A673 (cell line): ENCODE measurements at regions not wholly inside any gene's neighbourhood (a gene's known extent, or its start where the extent isn't known, plus 50 kb on each side); places are given as distances from the start of the nearest gene placed in this dataset.
"Not testable (repeated sequence)": the region's sequence is repeated elsewhere in the genome, so short reads cannot be mapped to it uniquely, and the experiment has no call there.

Experiments
- EZH2 ChIP-seq: fragments of 200-600 bp; sonication (generic); IDR thresholded peaks from 2 replicates; pipeline ENCODE4 v1.6.1; 2017; ENCODE audit warnings: borderline replicate concordance, low read depth, mild to moderate bottlenecking, mixed read lengths, antibody characterized with exemption, low read length; ENCODE audit not compliant: poor library complexity, severe bottlenecking
- TF ChIP-seq, protein P1 (sequence below): fragments of 300-800, 200-600 bp; sonication (generic); conservative IDR thresholded peaks from 2 replicates; pipeline ENCODE4 v1.5.1; 2017; ENCODE audit warnings: low read depth, mild to moderate bottlenecking, antibody characterized with exemption, low read length, moderate library complexity, mixed read lengths

DNA sequence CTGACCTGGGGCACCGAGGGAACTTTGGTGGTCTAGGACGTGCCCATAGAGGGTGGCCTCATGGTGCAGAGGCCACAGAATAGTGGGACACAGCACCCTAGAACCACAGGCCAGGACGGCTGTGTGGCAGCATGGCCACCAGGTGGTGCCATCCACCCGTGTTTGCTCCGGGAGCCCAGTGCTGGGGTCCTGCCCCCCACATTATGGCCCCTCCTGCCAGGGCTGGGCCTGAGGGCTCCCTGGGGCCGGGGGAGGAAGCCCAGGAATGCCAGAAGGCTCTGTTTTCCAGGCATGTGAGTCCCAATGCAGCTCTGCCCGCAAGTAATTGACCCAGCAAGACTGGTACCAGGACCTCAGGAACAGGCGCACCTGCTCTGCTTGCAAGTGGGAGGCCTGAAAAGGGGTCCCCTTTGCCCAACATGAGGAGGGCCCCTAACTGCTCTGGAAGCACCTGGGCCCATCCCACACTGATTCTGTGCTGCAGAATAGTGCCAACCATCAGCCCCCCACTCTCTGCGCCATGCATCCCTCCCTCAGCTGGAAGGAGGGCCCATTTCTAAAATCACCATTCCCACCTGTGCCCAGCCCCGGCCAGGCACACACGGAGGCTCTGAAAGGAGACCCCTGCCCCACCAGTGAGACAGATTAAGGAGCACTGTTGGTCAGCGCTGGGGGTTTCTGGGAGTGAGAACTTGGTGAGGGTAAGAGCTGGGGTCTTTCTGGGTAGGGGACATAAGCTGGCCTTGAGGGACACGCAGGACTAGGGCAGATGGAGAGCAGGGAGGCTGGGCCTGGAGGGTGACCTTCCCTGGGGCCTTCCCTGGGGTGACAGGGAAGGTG is 174.4 kb downstream of the TBC1D2B start:
- TF ChIP-seq EZH2 = not testable (repeated sequence)
- TF ChIP-seq, protein P1, sequence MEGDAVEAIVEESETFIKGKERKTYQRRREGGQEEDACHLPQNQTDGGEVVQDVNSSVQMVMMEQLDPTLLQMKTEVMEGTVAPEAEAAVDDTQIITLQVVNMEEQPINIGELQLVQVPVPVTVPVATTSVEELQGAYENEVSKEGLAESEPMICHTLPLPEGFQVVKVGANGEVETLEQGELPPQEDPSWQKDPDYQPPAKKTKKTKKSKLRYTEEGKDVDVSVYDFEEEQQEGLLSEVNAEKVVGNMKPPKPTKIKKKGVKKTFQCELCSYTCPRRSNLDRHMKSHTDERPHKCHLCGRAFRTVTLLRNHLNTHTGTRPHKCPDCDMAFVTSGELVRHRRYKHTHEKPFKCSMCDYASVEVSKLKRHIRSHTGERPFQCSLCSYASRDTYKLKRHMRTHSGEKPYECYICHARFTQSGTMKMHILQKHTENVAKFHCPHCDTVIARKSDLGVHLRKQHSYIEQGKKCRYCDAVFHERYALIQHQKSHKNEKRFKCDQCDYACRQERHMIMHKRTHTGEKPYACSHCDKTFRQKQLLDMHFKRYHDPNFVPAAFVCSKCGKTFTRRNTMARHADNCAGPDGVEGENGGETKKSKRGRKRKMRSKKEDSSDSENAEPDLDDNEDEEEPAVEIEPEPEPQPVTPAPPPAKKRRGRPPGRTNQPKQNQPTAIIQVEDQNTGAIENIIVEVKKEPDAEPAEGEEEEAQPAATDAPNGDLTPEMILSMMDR = peak; percentile 83
